Natural killer cell (primary cell): ENCODE measurements at regions not wholly inside any gene's neighbourhood (a gene's known extent, or its start where the extent isn't known, plus 50 kb on each side); places are given as distances from the start of the nearest gene placed in this dataset.

Source experiments
- ATAC-seq, 3 donors: fragments of 150-1000 bp in 2 of 3; fragments of 200-7000 bp in 1 of 3; cut with Tn5 transposase; 1 replicate in 1 of 3; 2 replicates in 2 of 3; pipeline ENCODE4 v1.10.0; 2021; ENCODE audit warnings: mild to moderate bottlenecking in 2 of 3, moderate library complexity in 2 of 3
- DNase-seq, 2 donors: peaks; one replicate each; pipeline versions ENCODE4 v3.0.0 to v3.0.0-alpha.2; 2013 to 2021; ENCODE audit warnings: mixed read lengths in 1 of 2
- H3K27ac ChIP-seq: one replicate; pipeline ENCODE4 v1.5.1; 2013; ENCODE audit warnings: mild to moderate bottlenecking, low read length
- H3K27me3 ChIP-seq: one replicate; pipeline ENCODE4 v1.6.1; 2013; ENCODE audit warnings: low read length; ENCODE audit not compliant: control insufficient read depth, insufficient read depth
- H3K36me3 ChIP-seq: one replicate; pipeline ENCODE4 v1.6.1; 2013; ENCODE audit warnings: low read length; ENCODE audit not compliant: control insufficient read depth, insufficient read depth
- H3K4me1 ChIP-seq: one replicate; pipeline ENCODE4 v1.6.1; 2013; ENCODE audit warnings: low read length; ENCODE audit not compliant: control insufficient read depth, insufficient read depth
- H3K4me3 ChIP-seq: one replicate; pipeline ENCODE4 v1.5.1; 2013; ENCODE audit warnings: low read length
- H3K9me3 ChIP-seq: one replicate; pipeline ENCODE4 v1.6.1; 2013; ENCODE audit warnings: low read length; ENCODE audit not compliant: control insufficient read depth, insufficient read depth
- H3K27ac Mint-ChIP-seq, 2 donors: one replicate each; pipeline ENCODE4 v1.8.0; 2022; ENCODE audit warnings: mild to moderate bottlenecking in 2 of 2, mixed read lengths in 2 of 2, moderate library complexity in 1 of 2
- H3K27me3 Mint-ChIP-seq, 2 donors: one replicate each; pipeline ENCODE4 v1.8.0; 2022; ENCODE audit warnings: low read depth in 2 of 2, mixed read lengths in 2 of 2
- H3K36me3 Mint-ChIP-seq: one replicate; pipeline ENCODE4 v1.8.0; 2022; ENCODE audit warnings: mixed read lengths
- H3K4me1 Mint-ChIP-seq, 2 donors: one replicate each; pipeline ENCODE4 v1.8.0; 2022; ENCODE audit warnings: mixed read lengths in 2 of 2
- H3K4me3 Mint-ChIP-seq: one replicate; pipeline ENCODE4 v1.8.0; 2022; ENCODE audit warnings: mild to moderate bottlenecking, moderate library complexity, mixed read lengths
- H3K9me3 Mint-ChIP-seq, 2 donors: one replicate each; pipeline ENCODE4 v1.8.0; 2022; ENCODE audit warnings: mixed read lengths in 2 of 2
- CTCF ChIP-seq: fragments of 200-600 bp; IDR thresholded peaks from one replicate; pipeline ENCODE4 v1.8.0; 2022; ENCODE audit warnings: antibody characterized with exemption
- WGBS: methylation state at CpG from one replicate; pipeline ENCODE4 v1.1.7; 2013; ENCODE audit warnings: missing lambda C conversion rate; ENCODE audit not compliant: insufficient coverage; 5-methylcytosine and 5-hydroxymethylcytosine counted together
- intact Hi-C: fragments of 100-400 bp; cut with micrococcal nuclease; formaldehyde crosslinking; loops from one replicate; pipeline ENCODE4 v1.14.2; 2022

GRCh38 chr4:85218756-85219155 lies 252.3 kb upstream of the WDFY3 start:
- H3K4me1 Mint-ChIP-seq, result no peaks in the 10 kb centered on the region
- no peak overlapping the region for H3K4me3 Mint-ChIP-seq
- no peak for TF ChIP-seq CTCF
- H3K36me3 Mint-ChIP-seq, result peaks cover 25% of the 10 kb centered on the region
- no peak for ATAC-seq
- intact Hi-C loops, result no loop called here
- 100% methylated on average over 1 of the region's 1 CpG for WGBS
- peaks cover 20 to 27% of the 10 kb centered on the region in 2 donors for H3K9me3 Mint-ChIP-seq
- DNase-seq, result no peak
- no peaks in the 10 kb centered on the region for H3K27me3 Mint-ChIP-seq
- Histone ChIP-seq H3K36me3 (no peaks in the 10 kb centered on the region), H3K27me3 (no peaks in the 10 kb centered on the region), H3K4me1 (no peaks in the 10 kb centered on the region), H3K9me3 (peaks cover 13% of the 10 kb centered on the region), H3K27ac (no peak overlapping the region), H3K4me3 (no peak overlapping the region)
- no peak overlapping the region for H3K27ac Mint-ChIP-seq

GRCh38 chr4:85221606-85222005 lies 253.3 kb upstream of the ARHGAP24 start:
- no peaks in the 10 kb centered on the region for H3K4me1 ChIP-seq
- H3K9me3 ChIP-seq, result peaks cover 10% of the 10 kb centered on the region
- DNase-seq (no peak), ATAC-seq (no peak)
- Mint-ChIP-seq H3K27me3 (no peaks in the 10 kb centered on the region), H3K9me3 (peaks cover 20 to 29% of the 10 kb centered on the region in 2 donors), H3K4me3 (no peak overlapping the region), H3K27ac (no peak overlapping the region), H3K4me1 (no peaks in the 10 kb centered on the region), H3K36me3 (peaks cover 25% of the 10 kb centered on the region)
- H3K36me3 ChIP-seq, result no peaks in the 10 kb centered on the region
- intact Hi-C loops, result no loop called here
- no peaks in the 10 kb centered on the region for H3K27me3 ChIP-seq
- no peak overlapping the region for H3K27ac ChIP-seq
- no peak for TF ChIP-seq CTCF
- 82% methylated on average over 1 of the region's 2 CpGs for WGBS
- no peak overlapping the region for H3K4me3 ChIP-seq

GRCh38 chr4:85222561-85222960 lies 252.4 kb upstream of the ARHGAP24 start:
- no peaks in the 10 kb centered on the region for H3K36me3 ChIP-seq
- H3K4me3 Mint-ChIP-seq, result no peak overlapping the region
- H3K27me3 ChIP-seq, result no peaks in the 10 kb centered on the region
- no peaks in the 10 kb centered on the region for H3K4me1 Mint-ChIP-seq
- H3K4me3 ChIP-seq, result no peak overlapping the region
- H3K27ac Mint-ChIP-seq, result no peak overlapping the region
- ATAC-seq, result no peak
- H3K36me3 Mint-ChIP-seq, result peaks cover 17% of the 10 kb centered on the region
- DNase-seq, result no peak
- H3K9me3 Mint-ChIP-seq, result peaks cover 20 to 31% of the 10 kb centered on the region in 2 donors
- WGBS, result 78% methylated on average over 4 of the region's 4 CpGs
- intact Hi-C loops, result no loop called here
- H3K27ac ChIP-seq, result no peak overlapping the region
- peaks cover 6% of the 10 kb centered on the region for H3K9me3 ChIP-seq
- H3K27me3 Mint-ChIP-seq, result no peaks in the 10 kb centered on the region
- no peak for TF ChIP-seq CTCF
- H3K4me1 ChIP-seq, result no peaks in the 10 kb centered on the region

- Histone ChIP-seq H3K27me3 (no peaks in the 10 kb centered on the region), H3K4me3 (no peak overlapping the region), H3K9me3 (peaks cover 10% of the 10 kb centered on the region), H3K4me1 (no peaks in the 10 kb centered on the region), H3K36me3 (no peaks in the 10 kb centered on the region), H3K27ac (no peak overlapping the region)
- Mint-ChIP-seq H3K4me3 (no peak overlapping the region), H3K36me3 (no peaks in the 10 kb centered on the region), H3K27me3 (no peaks in the 10 kb centered on the region), H3K27ac (no peak overlapping the region), H3K9me3 (peaks cover 2 to 15% of the 10 kb centered on the region in 2 donors), H3K4me1 (no peaks in the 10 kb centered on the region)
- whole genome bisulfite sequencing, result 74% methylated on average over 2 of the region's 2 CpGs
- intact Hi-C loops, result no loop called here
- ATAC-seq, result no peak
- TF ChIP-seq CTCF, result no peak
- DNase-seq, result no peak
Measured at GRCh38 chr4:85228264-85228663, 246.7 kb upstream of the ARHGAP24 start.
